ENCODE measurements at regions not wholly inside any gene's neighbourhood (a gene's known extent, or its start where the extent isn't known, plus 50 kb on each side); places are given as distances from the start of the nearest gene placed in this dataset.

- no peak for TF ChIP-seq CTCF (IDR thresholded peaks at IDR 0.05)
- ATAC-seq (ENCODE audit: low read depth) = no peak
- no peak overlapping the region for H3K4me3 Mint-ChIP-seq
- H3K27me3 Mint-ChIP-seq = no peaks in the 10 kb centered on the region
- ChIA-PET POLR2A (no interaction called here), CTCF (no interaction called here)
- intact Hi-C loops (cut with micrococcal nuclease) = no loop called here
- H3K4me1 Mint-ChIP-seq = peaks cover 11% of the 10 kb centered on the region
- no peaks in the 10 kb centered on the region for H3K9me3 Mint-ChIP-seq
- DNase-seq = no peak
- H3K36me3 Mint-ChIP-seq (ENCODE audit: low read depth) = no peaks in the 10 kb centered on the region
- no peak overlapping the region for H3K27ac Mint-ChIP-seq
Measured at GRCh38 chrX:40307871-40308270, 210.1 kb upstream of the BCOR start.

- TF ChIP-seq CTCF (IDR thresholded peaks at IDR 0.05) = no peak
- DNase-seq = no peak
- intact Hi-C loops (cut with micrococcal nuclease) = no loop called here
- H3K27ac Mint-ChIP-seq = peak overlapping the region; percentile 24
- H3K36me3 Mint-ChIP-seq (ENCODE audit: low read depth) = no peaks in the 10 kb centered on the region
- H3K4me1 Mint-ChIP-seq = peaks cover 35% of the 10 kb centered on the region
- ChIA-PET CTCF (no interaction called here), POLR2A (no interaction called here)
- no peaks in the 10 kb centered on the region for H3K27me3 Mint-ChIP-seq
- no peaks in the 10 kb centered on the region for H3K9me3 Mint-ChIP-seq
- no peak for ATAC-seq (ENCODE audit: low read depth)
- H3K4me3 Mint-ChIP-seq = no peak overlapping the region
Measured at GRCh38 chrX:40304115-40304514, 206.4 kb upstream of the BCOR start.

- POLR2A ChIA-PET = no interaction called here
- H3K27me3 Mint-ChIP-seq = no peaks in the 10 kb centered on the region
- ATAC-seq (ENCODE audit: low read depth) = peak; percentile 22
Measured at GRCh38 chrX:40303256-40304077, 205.7 kb upstream of the BCOR start.

GRCh38 chrX:40300286-40300890 is 202.6 kb upstream of the BCOR start:
- ATAC-seq (ENCODE audit: low read depth) (peak; percentile 65), DNase-seq (no peak)
- no peak overlapping the region for H3K4me3 Mint-ChIP-seq
- intact Hi-C loops (cut with micrococcal nuclease) = loop anchor here (2.0 kb wide), 1 partner anchor 132 kb away; no protein-coding TSS in a partner anchor
- ChIA-PET CTCF (no interaction called here), POLR2A (interaction anchor here (1.1 to 2.0 kb wide), 4 partner anchors 124 to 203 kb away, joined by 3 to 18 read pairs (median 5); no protein-coding TSS in a partner anchor)
- H3K9me3 Mint-ChIP-seq = no peaks in the 10 kb centered on the region
- no peak for TF ChIP-seq CTCF (IDR thresholded peaks at IDR 0.05)
- H3K27ac Mint-ChIP-seq = peak overlapping the region; percentile 63
- no peaks in the 10 kb centered on the region for H3K36me3 Mint-ChIP-seq (ENCODE audit: low read depth)
- peaks cover 35% of the 10 kb centered on the region for H3K4me1 Mint-ChIP-seq
- no peaks in the 10 kb centered on the region for H3K27me3 Mint-ChIP-seq

More at GRCh38 chrX:40303256-40304077, 205.7 kb upstream of the BCOR start:
- H3K4me1 Mint-ChIP-seq = peaks cover 35% of the 10 kb centered on the region
- peak overlapping the region; percentile 4 for H3K4me3 Mint-ChIP-seq
- H3K27ac Mint-ChIP-seq = peak overlapping the region; percentile 67
- no peak for TF ChIP-seq CTCF (IDR thresholded peaks at IDR 0.05)
- no peaks in the 10 kb centered on the region for H3K9me3 Mint-ChIP-seq
- intact Hi-C loops (cut with micrococcal nuclease) = no loop called here
- H3K36me3 Mint-ChIP-seq (ENCODE audit: low read depth) = no peaks in the 10 kb centered on the region
- CTCF ChIA-PET = no interaction called here
- DNase-seq = no peak

GRCh38 chrX:40299641-40300046 is 201.9 kb upstream of the BCOR start:
- peaks cover 35% of the 10 kb centered on the region for H3K4me1 Mint-ChIP-seq
- H3K36me3 Mint-ChIP-seq (ENCODE audit: low read depth) = no peaks in the 10 kb centered on the region
- intact Hi-C loops (cut with micrococcal nuclease) = loop anchor here (2.0 kb wide), 1 partner anchor 131 kb away; no protein-coding TSS in a partner anchor
- CTCF ChIA-PET = no interaction called here
- no peak for DNase-seq
- H3K27me3 Mint-ChIP-seq = no peaks in the 10 kb centered on the region
- TF ChIP-seq CTCF (IDR thresholded peaks at IDR 0.05) = no peak
- POLR2A ChIA-PET = interaction anchor here (0.6 to 2.0 kb wide), 5 partner anchors 123 to 203 kb away, joined by 3 to 18 read pairs (median 4); no protein-coding TSS in a partner anchor
- H3K27ac Mint-ChIP-seq = peak overlapping the region; percentile 63
- H3K4me3 Mint-ChIP-seq = no peak overlapping the region
- ATAC-seq (ENCODE audit: low read depth) = peak; percentile 67
- H3K9me3 Mint-ChIP-seq = no peaks in the 10 kb centered on the region

Measured in activated B cell treated with CpG ODN at 0.5 μM for 24 hours (primary cell).